Neural cell (in vitro differentiated cells): ENCODE measurements at regions not wholly inside any gene's neighbourhood (a gene's known extent, or its start where the extent isn't known, plus 50 kb on each side); places are given as distances from the start of the nearest gene placed in this dataset.

Experiments used
- H2AFZ ChIP-seq: fragments of 200-600, 300-800 bp; sonication (generic), shearing (Covaris generic); 2 replicates; pipeline ENCODE4 v1.6.0; 2014; ENCODE audit warnings: low read depth, mild to moderate bottlenecking, antibody characterized with exemption, low read length, moderate library complexity
- H3F3A ChIP-seq: fragments of 200-600 bp; shearing (Covaris generic); 2 replicates; pipeline ENCODE4 v1.6.1; 2016; ENCODE audit warnings: mild to moderate bottlenecking, moderate library complexity, mixed read lengths, antibody characterized with exemption, low read length; ENCODE audit not compliant: insufficient read depth, poor library complexity, severe bottlenecking
- H3K27ac ChIP-seq: fragments of 200-600, 300-800 bp; sonication (generic), shearing (Covaris generic); 2 replicates; pipeline ENCODE4 v1.5.1; 2014; ENCODE audit warnings: mild to moderate bottlenecking, low read length, moderate library complexity
- H3K27me3 ChIP-seq: fragments of 300-800, 200-600 bp; sonication (generic), shearing (Covaris generic); 2 replicates; pipeline ENCODE4 v1.6.0; 2014; ENCODE audit warnings: mild to moderate bottlenecking, low read depth, low read length, moderate library complexity; ENCODE audit not compliant: insufficient read depth
- H3K36me3 ChIP-seq: fragments of 300-800, 200-600 bp; sonication (generic), shearing (Covaris generic); 2 replicates; pipeline ENCODE4 v1.5.1; 2014; ENCODE audit warnings: mild to moderate bottlenecking, antibody characterized with exemption, low read length, moderate library complexity; ENCODE audit not compliant: insufficient read depth
- H3K4me2 ChIP-seq: fragments of 300-800, 200-600 bp; sonication (generic), shearing (Covaris generic); 2 replicates; pipeline ENCODE4 v1.6.0; 2014; ENCODE audit warnings: mild to moderate bottlenecking, low read length
- H3K4me3 ChIP-seq: fragments of 300-800, 200-600 bp; sonication (generic), shearing (Covaris generic); 2 replicates; pipeline ENCODE4 v1.5.1; 2014; ENCODE audit warnings: mild to moderate bottlenecking, low read length, moderate library complexity
- H3K79me2 ChIP-seq: fragments of 200-600 bp; shearing (Covaris generic); replicated peaks from 2 replicates; pipeline ENCODE4 v1.6.0; 2014; ENCODE audit warnings: mild to moderate bottlenecking, low read length, moderate library complexity; ENCODE audit not compliant: insufficient read depth
- H3K9ac ChIP-seq: fragments of 300-800, 200-600 bp; sonication (generic), shearing (Covaris generic); 2 replicates; pipeline ENCODE4 v1.6.1; 2016; ENCODE audit warnings: mild to moderate bottlenecking, low read length, mixed read lengths
- H3K9me2 ChIP-seq: fragments of 200-600 bp; shearing (Covaris generic); 2 replicates; pipeline ENCODE4 v1.6.1; 2016; ENCODE audit warnings: mild to moderate bottlenecking, low read length, mixed read lengths; ENCODE audit not compliant: insufficient read depth
- H3K9me3 ChIP-seq: fragments of 200-600, 300-800 bp; sonication (generic), shearing (Covaris generic); 2 replicates; pipeline ENCODE4 v1.6.1; 2016; ENCODE audit warnings: mild to moderate bottlenecking, mixed run types, low read length, moderate library complexity, mixed read lengths
- H4K20me1 ChIP-seq: fragments of 200-600 bp; shearing (Covaris generic); 2 replicates; pipeline ENCODE4 v1.6.1; 2016; ENCODE audit warnings: mild to moderate bottlenecking, mixed run types; ENCODE audit not compliant: insufficient read depth
- CTCF ChIP-seq: fragments of 450-650 bp; IDR thresholded peaks from 2 replicates; pipeline ENCODE4 v1.5.1; 2014; ENCODE audit warnings: antibody characterized with exemption, mild to moderate bottlenecking, moderate library complexity; ENCODE audit not compliant: poor library complexity, severe bottlenecking
- EP300 ChIP-seq: fragments of 450-650 bp; conservative IDR thresholded peaks from 2 replicates; pipeline ENCODE4 v1.6.1; 2014; ENCODE audit warnings: antibody characterized with exemption, mild to moderate bottlenecking, moderate library complexity; ENCODE audit not compliant: poor library complexity, severe bottlenecking
- EZH2 ChIP-seq: fragments of 200-600, 300-800 bp; shearing (Covaris generic), sonication (generic); IDR thresholded peaks from 2 replicates; pipeline ENCODE4 v1.6.1; 2014; ENCODE audit warnings: antibody characterized with exemption, low read length, borderline replicate concordance, mild to moderate bottlenecking; ENCODE audit not compliant: insufficient read depth, poor library complexity, severe bottlenecking
- MXI1 ChIP-seq: fragments of 450-650 bp; conservative IDR thresholded peaks from 2 replicates; pipeline ENCODE4 v1.6.1; 2014; ENCODE audit warnings: antibody characterized with exemption, mild to moderate bottlenecking; ENCODE audit not compliant: poor library complexity, severe bottlenecking
- POLR2AphosphoS5 ChIP-seq: IDR thresholded peaks from 2 replicates; pipeline ENCODE4 v1.6.1; 2012
- RAD21 ChIP-seq: fragments of 450-650 bp; conservative IDR thresholded peaks from 2 replicates; pipeline ENCODE4 v1.6.1; 2014; ENCODE audit warnings: antibody characterized with exemption, mild to moderate bottlenecking, moderate library complexity
- SMC3 ChIP-seq: fragments of 450-650 bp; conservative IDR thresholded peaks from 2 replicates; pipeline ENCODE4 v1.6.1; 2014; ENCODE audit warnings: antibody characterized with exemption, mild to moderate bottlenecking, moderate library complexity; ENCODE audit not compliant: poor library complexity
- TAF1 ChIP-seq: IDR thresholded peaks from 2 replicates; pipeline ENCODE4 v1.6.1; 2012; ENCODE audit warnings: low read depth
- TF ChIP-seq, protein P1 (sequence below): IDR thresholded peaks from 2 replicates; pipeline ENCODE4 v1.6.1; 2012; ENCODE audit warnings: borderline replicate concordance

DNA sequence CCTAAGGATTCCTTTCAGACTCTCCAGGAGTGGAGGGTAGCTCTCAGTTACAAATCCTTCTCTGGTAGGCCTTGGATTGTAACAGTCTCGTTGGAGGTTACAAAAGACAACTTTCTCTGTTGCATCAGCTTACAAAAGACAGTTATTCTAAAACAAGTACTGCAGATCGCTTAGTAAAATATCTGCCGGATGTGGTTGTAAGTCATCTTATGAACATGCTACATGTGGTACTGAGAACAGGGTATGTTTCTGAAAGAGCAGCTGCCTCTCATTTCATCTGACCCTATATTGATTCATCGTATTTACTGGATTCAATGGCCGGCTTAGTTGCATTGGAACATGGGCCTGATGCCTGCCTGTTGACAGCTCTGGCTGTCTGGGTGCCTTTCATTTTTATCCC is 157.4 kb downstream of the PTCSC3 start:
- H3K9me2 ChIP-seq: no peaks in the 10 kb centered on the region
- TF ChIP-seq EZH2 (no peak), RAD21 (no peak), MXI1 (no peak), EP300 (no peak), CTCF (no peak), POLR2AphosphoS5 (no peak), TAF1 (no peak), SMC3 (no peak)
- TF ChIP-seq, protein P1, sequence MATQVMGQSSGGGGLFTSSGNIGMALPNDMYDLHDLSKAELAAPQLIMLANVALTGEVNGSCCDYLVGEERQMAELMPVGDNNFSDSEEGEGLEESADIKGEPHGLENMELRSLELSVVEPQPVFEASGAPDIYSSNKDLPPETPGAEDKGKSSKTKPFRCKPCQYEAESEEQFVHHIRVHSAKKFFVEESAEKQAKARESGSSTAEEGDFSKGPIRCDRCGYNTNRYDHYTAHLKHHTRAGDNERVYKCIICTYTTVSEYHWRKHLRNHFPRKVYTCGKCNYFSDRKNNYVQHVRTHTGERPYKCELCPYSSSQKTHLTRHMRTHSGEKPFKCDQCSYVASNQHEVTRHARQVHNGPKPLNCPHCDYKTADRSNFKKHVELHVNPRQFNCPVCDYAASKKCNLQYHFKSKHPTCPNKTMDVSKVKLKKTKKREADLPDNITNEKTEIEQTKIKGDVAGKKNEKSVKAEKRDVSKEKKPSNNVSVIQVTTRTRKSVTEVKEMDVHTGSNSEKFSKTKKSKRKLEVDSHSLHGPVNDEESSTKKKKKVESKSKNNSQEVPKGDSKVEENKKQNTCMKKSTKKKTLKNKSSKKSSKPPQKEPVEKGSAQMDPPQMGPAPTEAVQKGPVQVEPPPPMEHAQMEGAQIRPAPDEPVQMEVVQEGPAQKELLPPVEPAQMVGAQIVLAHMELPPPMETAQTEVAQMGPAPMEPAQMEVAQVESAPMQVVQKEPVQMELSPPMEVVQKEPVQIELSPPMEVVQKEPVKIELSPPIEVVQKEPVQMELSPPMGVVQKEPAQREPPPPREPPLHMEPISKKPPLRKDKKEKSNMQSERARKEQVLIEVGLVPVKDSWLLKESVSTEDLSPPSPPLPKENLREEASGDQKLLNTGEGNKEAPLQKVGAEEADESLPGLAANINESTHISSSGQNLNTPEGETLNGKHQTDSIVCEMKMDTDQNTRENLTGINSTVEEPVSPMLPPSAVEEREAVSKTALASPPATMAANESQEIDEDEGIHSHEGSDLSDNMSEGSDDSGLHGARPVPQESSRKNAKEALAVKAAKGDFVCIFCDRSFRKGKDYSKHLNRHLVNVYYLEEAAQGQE: no peak
- no peaks in the 10 kb centered on the region for H3K9me3 ChIP-seq
- no peaks in the 10 kb centered on the region for H4K20me1 ChIP-seq
- H3K36me3 ChIP-seq: no peaks in the 10 kb centered on the region
- no peak overlapping the region for H2AFZ ChIP-seq
- H3K27me3 ChIP-seq: peaks cover 13% of the 10 kb centered on the region
- H3K79me2 ChIP-seq: no peaks in the 10 kb centered on the region
- no peak overlapping the region for H3K4me3 ChIP-seq
- H3K4me2 ChIP-seq: no peak overlapping the region
- H3K27ac ChIP-seq: no peak overlapping the region
- peaks cover 5% of the 10 kb centered on the region for H3F3A ChIP-seq
- no peak overlapping the region for H3K9ac ChIP-seq

DNA sequence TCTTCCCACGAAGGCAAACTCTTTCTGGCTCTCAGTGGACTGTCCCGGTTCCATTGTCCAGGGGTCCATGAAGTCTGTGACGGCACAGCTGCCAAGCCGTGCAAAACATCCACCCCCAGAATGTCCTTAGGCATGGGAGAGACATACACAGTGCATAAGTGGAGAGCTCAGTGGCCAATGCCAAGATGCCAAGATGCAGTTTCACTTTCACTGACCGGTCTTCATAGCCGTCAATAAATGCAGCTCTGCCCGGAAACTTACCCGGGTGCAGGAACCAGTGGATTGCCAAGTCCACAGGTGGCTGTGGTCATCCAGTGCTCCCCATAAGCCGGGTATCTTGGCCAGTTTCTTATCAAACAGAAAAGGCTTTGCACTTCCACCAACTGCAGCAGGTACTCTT is 162.3 kb downstream of the PTCSC3 start:
- Histone ChIP-seq H3K27ac (no peak overlapping the region), H3K9me3 (no peaks in the 10 kb centered on the region), H3K9ac (no peak overlapping the region), H3K36me3 (no peaks in the 10 kb centered on the region), H3K4me3 (no peak overlapping the region), H3K4me2 (no peak overlapping the region), H3K27me3 (no peaks in the 10 kb centered on the region), H2AFZ (no peak overlapping the region), H3K79me2 (no peaks in the 10 kb centered on the region), H3F3A (no peaks in the 10 kb centered on the region), H3K9me2 (no peaks in the 10 kb centered on the region), H4K20me1 (no peaks in the 10 kb centered on the region)
- TF ChIP-seq EZH2: no peak

DNA sequence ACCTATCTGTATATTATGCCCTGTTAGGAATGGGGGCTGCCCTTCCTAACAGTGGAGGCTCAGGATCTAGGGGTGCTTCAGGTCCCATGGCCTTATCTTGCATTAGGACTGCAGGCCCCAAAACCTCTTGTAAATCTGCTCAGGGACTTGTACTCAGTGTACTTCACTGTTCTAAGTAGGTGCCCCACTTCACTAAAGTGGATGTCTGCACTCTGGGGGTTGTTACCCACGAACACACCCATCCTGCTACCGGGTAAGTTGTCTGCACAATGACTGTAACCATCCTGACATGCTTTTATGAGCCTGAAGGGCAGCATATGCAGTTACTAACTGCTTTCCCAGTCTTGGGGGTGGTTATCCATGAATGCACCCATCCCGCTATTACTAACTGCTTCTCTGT is 163.0 kb downstream of the PTCSC3 start:
- H3K4me2 ChIP-seq: no peak overlapping the region
- no peaks in the 10 kb centered on the region for H3K36me3 ChIP-seq
- H3K4me3 ChIP-seq: no peak overlapping the region
- no peaks in the 10 kb centered on the region for H3K27me3 ChIP-seq
- no peaks in the 10 kb centered on the region for H3K9me3 ChIP-seq
- no peak overlapping the region for H3K27ac ChIP-seq
- H3F3A ChIP-seq: no peaks in the 10 kb centered on the region
- no peak overlapping the region for H3K9ac ChIP-seq
- H3K9me2 ChIP-seq: no peaks in the 10 kb centered on the region
- no peak overlapping the region for H2AFZ ChIP-seq
- H4K20me1 ChIP-seq: no peaks in the 10 kb centered on the region
- no peak for TF ChIP-seq SMC3
- TF ChIP-seq EP300: no peak
- TF ChIP-seq MXI1: no peak
- TF ChIP-seq CTCF: no peak
- TF ChIP-seq TAF1: no peak
- TF ChIP-seq RAD21: no peak
- TF ChIP-seq POLR2AphosphoS5: no peak
- TF ChIP-seq, protein P1: no peak
- TF ChIP-seq EZH2: no peak
- no peaks in the 10 kb centered on the region for H3K79me2 ChIP-seq
